Choroid plexus epithelial cell (primary cell): ENCODE measurements at regions not wholly inside any gene's neighbourhood (a gene's known extent, or its start where the extent isn't known, plus 50 kb on each side); places are given as distances from the start of the nearest gene placed in this dataset.
A peak's percentile ranks its signal among the peaks of the same experiment; 100 is the strongest.

Experiments used
- DNase-seq: peaks from one replicate; pipeline ENCODE4 v3.0.0-alpha.2; 2010; ENCODE audit warnings: low read depth
- H3K4me3 ChIP-seq: 2 replicates; pipeline ENCODE4 v1.5.1; 2011; ENCODE audit warnings: low read depth, mild to moderate bottlenecking, control low read depth, low read length, moderate library complexity
- TF ChIP-seq, protein P1 (sequence below): conservative IDR thresholded peaks from 2 replicates; pipeline ENCODE4 v1.5.1; 2011; ENCODE audit warnings: low read depth, mild to moderate bottlenecking, control low read depth, inconsistent platforms, low read length, moderate library complexity

DNA sequence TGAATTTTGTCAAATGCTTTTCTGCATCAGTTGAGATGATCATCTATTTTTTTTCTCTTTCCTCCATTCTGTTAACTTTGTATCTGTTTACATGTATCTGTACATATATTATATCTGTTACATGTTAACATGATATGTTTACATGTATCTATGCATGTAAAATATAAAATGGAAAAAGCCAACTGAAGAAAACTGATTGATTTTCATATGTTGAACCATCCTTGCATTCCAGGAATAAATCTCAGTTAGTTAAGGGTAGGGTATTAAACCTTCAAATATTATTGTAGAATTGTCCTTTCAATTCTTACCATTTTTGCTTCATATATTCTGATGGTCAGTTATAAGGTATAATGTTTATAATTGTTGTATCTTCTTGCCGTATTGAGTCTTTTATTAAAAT lies 336.1 kb downstream of the ZFHX3 start:
- TF ChIP-seq, protein P1, sequence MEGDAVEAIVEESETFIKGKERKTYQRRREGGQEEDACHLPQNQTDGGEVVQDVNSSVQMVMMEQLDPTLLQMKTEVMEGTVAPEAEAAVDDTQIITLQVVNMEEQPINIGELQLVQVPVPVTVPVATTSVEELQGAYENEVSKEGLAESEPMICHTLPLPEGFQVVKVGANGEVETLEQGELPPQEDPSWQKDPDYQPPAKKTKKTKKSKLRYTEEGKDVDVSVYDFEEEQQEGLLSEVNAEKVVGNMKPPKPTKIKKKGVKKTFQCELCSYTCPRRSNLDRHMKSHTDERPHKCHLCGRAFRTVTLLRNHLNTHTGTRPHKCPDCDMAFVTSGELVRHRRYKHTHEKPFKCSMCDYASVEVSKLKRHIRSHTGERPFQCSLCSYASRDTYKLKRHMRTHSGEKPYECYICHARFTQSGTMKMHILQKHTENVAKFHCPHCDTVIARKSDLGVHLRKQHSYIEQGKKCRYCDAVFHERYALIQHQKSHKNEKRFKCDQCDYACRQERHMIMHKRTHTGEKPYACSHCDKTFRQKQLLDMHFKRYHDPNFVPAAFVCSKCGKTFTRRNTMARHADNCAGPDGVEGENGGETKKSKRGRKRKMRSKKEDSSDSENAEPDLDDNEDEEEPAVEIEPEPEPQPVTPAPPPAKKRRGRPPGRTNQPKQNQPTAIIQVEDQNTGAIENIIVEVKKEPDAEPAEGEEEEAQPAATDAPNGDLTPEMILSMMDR, result no peak
- H3K4me3 ChIP-seq, result no peak overlapping the region
- peak; percentile 4 for DNase-seq

DNA sequence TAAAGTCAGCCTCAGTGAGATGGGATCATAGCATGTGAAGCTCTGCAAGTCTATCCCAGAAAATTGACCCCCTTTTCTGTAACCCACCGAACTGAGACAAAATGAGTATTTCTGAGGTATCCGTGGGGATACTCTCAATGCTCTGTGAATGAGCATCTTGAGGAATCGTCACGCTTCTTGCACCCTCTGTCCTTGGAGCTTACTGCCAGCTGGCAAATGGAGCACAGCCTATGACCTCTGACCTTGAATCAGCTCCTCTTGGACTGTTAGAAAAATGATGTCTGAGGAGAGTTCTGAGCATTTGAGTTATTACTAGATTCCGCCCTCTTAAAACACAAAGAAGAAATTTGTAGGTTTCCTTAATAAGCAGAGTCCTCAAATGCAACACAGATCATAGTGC lies 342.1 kb downstream of the ZFHX3 start:
- no peak overlapping the region for H3K4me3 ChIP-seq
- TF ChIP-seq, protein P1, result no peak
- no peak for DNase-seq

DNA sequence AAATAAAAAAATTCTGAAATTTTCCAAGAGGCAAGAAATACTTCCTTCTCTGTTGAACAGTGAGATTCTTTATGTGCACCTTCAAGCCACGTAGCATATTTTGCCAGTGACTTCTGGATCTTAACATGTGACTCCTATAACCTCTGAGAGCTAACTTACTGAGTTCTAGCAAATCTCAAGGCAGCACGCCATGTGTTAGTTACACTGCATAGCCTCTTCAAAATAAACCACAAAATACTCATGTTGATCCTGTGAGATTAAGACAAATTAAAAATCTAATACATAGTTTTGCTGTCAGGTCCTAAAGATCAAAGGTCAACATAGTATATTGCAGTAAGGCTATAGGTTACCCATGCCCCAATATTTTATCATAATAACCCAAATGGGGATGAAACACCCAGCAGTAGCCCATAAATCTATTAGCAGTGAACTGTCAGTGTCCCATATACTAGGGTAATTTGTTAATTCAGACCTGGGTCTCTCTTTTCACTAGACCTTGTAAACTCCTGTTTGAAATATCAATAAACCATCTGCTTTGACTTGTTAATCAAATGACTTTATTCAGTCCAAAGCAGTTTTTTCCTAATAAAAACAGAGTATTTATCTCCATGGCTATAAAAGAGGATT lies 343.1 kb downstream of the ZFHX3 start:
- TF ChIP-seq, protein P1, result no peak
- no peak overlapping the region for H3K4me3 ChIP-seq
- no peak for DNase-seq

DNA sequence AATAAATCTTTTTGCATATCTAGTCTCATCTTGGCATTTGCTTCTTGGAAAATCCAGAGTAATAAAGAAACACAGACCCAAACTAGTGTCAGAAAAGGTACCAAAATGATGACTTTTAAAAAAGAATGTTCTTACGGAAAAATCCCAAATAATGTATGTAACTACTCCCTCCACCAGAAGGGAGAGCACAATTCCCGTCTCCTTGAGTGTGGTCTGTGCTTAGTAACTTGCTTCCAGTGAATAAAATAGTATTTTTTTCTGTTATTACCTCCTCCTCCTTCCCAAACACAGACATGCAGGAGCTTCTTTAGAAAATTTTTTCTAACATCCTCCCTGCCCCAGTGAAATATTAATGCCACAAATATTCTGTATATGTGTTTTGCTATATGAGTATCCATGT lies 358.1 kb downstream of the ZFHX3 start:
- peak; percentile 49 for DNase-seq
- H3K4me3 ChIP-seq, result no peak overlapping the region
- TF ChIP-seq, protein P1, result peak; percentile 39

DNA sequence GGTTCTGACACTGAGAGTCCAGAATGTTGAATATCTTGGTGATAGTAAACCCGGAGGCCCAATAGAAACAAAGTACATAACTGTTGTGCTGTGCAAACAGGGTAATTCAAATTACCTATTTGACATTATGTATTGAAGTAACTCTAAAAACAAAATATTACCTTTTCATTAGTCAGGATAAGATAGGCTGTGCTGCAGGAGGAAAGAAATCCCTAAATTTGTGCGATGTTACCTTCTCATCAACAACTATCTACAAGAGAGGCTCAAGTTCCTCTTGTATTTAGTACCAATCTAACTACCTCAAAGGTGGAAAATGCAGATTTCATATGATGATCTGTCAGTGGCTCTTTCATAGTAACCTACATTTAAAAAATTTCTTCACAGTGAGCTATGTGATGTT lies 367.2 kb downstream of the ZFHX3 start:
- no peak for DNase-seq
- H3K4me3 ChIP-seq, result no peak overlapping the region
- TF ChIP-seq, protein P1, result no peak

DNA sequence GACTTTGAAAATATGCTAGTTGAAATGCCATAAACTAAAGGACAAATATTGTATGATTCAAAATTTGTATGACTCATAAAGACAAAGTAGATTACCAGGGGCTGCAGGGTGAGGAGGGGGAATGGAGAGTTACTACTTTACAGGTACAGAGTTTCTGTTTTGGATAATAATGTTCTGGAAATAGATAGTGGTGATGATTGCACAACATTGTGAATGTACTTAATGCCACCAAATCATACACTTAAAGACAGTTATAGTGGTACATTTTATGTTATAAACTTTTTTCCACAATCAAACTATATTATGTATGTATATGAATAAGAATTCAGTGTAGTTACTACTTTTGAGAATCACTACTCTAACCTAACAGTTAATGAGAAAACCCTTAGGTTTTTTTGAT lies 368.1 kb downstream of the ZFHX3 start:
- H3K4me3 ChIP-seq, result no peak overlapping the region
- TF ChIP-seq, protein P1, result no peak
- no peak for DNase-seq
